OCI-LY1 (cell line): ENCODE measurements at regions not wholly inside any gene's neighbourhood (a gene's known extent, or its start where the extent isn't known, plus 50 kb on each side); places are given as distances from the start of the nearest gene placed in this dataset.

Experiments used
- H2AFZ ChIP-seq: fragments of 200-600 bp; sonication (generic), shearing (Covaris generic); 2 replicates; pipeline ENCODE4 v1.6.0; 2014; ENCODE audit warnings: antibody characterized with exemption, mild to moderate bottlenecking, low read length
- H3F3A ChIP-seq: fragments of 200-600 bp; sonication (generic), shearing (Covaris generic); 2 replicates; pipeline ENCODE4 v1.6.0; 2014; ENCODE audit warnings: mild to moderate bottlenecking, antibody characterized with exemption, low read length, moderate library complexity; ENCODE audit not compliant: insufficient read depth
- H3K27ac ChIP-seq: fragments of 200-600 bp; sonication (generic); 2 replicates; pipeline ENCODE4 v1.5.1; 2014; ENCODE audit warnings: low read length, mixed run types, mild to moderate bottlenecking, low read depth; ENCODE audit not compliant: poor library complexity, severe bottlenecking
- H3K27me3 ChIP-seq: fragments of 200-600 bp; sonication (generic); 2 replicates; pipeline ENCODE4 v1.6.0; 2014; ENCODE audit warnings: antibody characterized with exemption, mild to moderate bottlenecking, low read length, moderate library complexity; ENCODE audit not compliant: insufficient read depth
- H3K36me3 ChIP-seq: fragments of 200-600 bp; sonication (generic); 2 replicates; pipeline ENCODE4 v1.6.1; 2014; ENCODE audit warnings: mild to moderate bottlenecking, antibody characterized with exemption, low read length, moderate library complexity, mixed read lengths; ENCODE audit not compliant: insufficient read depth
- H3K4me1 ChIP-seq: fragments of 200-600 bp; sonication (generic); 2 replicates; pipeline ENCODE4 v1.5.1; 2014; ENCODE audit warnings: mild to moderate bottlenecking, low read length, moderate library complexity; ENCODE audit not compliant: insufficient read depth, severe bottlenecking
- H3K4me2 ChIP-seq: fragments of 200-600 bp; sonication (generic), shearing (Covaris generic); 2 replicates; pipeline ENCODE4 v1.6.1; 2014; ENCODE audit warnings: low read length
- H3K4me3 ChIP-seq: fragments of 200-600 bp; sonication (generic); 2 replicates; pipeline ENCODE4 v1.5.1; 2014; ENCODE audit warnings: low read length, low read depth, mild to moderate bottlenecking, mixed read lengths; ENCODE audit not compliant: poor library complexity, severe bottlenecking
- H3K79me2 ChIP-seq: fragments of 200-600 bp; shearing (Covaris generic); 2 replicates; pipeline ENCODE4 v1.6.1; 2016; ENCODE audit warnings: mixed run types, low read length, mixed read lengths; ENCODE audit not compliant: insufficient read depth
- H3K9ac ChIP-seq: fragments of 200-600 bp; sonication (generic), shearing (Covaris generic); 2 replicates; pipeline ENCODE4 v1.6.1; 2014; ENCODE audit warnings: mild to moderate bottlenecking, low read length, mixed read lengths
- H3K9me2 ChIP-seq: fragments of 200-600 bp; sonication (generic), shearing (Covaris generic); 2 replicates; pipeline ENCODE4 v1.6.1; 2014; ENCODE audit warnings: low read depth, mild to moderate bottlenecking, low read length, mixed read lengths
- H3K9me3 ChIP-seq: fragments of 200-600 bp; shearing (Covaris generic); 2 replicates; pipeline ENCODE4 v1.6.1; 2014; ENCODE audit warnings: low read length, mixed read lengths
- H4K20me1 ChIP-seq: fragments of 200-600 bp; sonication (generic), shearing (Covaris generic); 2 replicates; pipeline ENCODE4 v1.6.0; 2016; ENCODE audit warnings: mild to moderate bottlenecking, low read length; ENCODE audit not compliant: insufficient read depth
- CTCF ChIP-seq: fragments of 200-600 bp; sonication (generic), shearing (Covaris generic); IDR thresholded peaks from 2 replicates; pipeline ENCODE4 v1.5.1; 2017; ENCODE audit warnings: mild to moderate bottlenecking, antibody characterized with exemption, low read length, moderate library complexity, mixed read lengths
- EZH2 ChIP-seq: fragments of 200-600 bp; sonication (generic), shearing (Covaris generic); IDR thresholded peaks from 2 replicates; pipeline ENCODE4 v1.8.0; 2017; ENCODE audit warnings: borderline replicate concordance, mixed run types, mild to moderate bottlenecking, antibody characterized with exemption, low read length, moderate library complexity, mixed read lengths

- H3K36me3 ChIP-seq = no peaks in the 10 kb centered on the region
- peaks cover 7% of the 10 kb centered on the region for H3K4me1 ChIP-seq
- H2AFZ ChIP-seq = no peak overlapping the region
- H3K27ac ChIP-seq = no peak overlapping the region
- no peaks in the 10 kb centered on the region for H3K79me2 ChIP-seq
- H3K4me3 ChIP-seq = no peak overlapping the region
- no peak overlapping the region for H3K4me2 ChIP-seq
- no peaks in the 10 kb centered on the region for H3K9me3 ChIP-seq
- H4K20me1 ChIP-seq = no peaks in the 10 kb centered on the region
- TF ChIP-seq CTCF (no peak), EZH2 (no peak)
- no peaks in the 10 kb centered on the region for H3K27me3 ChIP-seq
- H3K9me2 ChIP-seq = no peaks in the 10 kb centered on the region
- H3K9ac ChIP-seq = no peak overlapping the region
- no peaks in the 10 kb centered on the region for H3F3A ChIP-seq
Measured at GRCh38 chr13:67351909-67352308, 121.8 kb upstream of the PCDH9 start.

- TF ChIP-seq EZH2 = no peak
- TF ChIP-seq CTCF = no peak
- Histone ChIP-seq H3K79me2 (no peaks in the 10 kb centered on the region), H3K27me3 (no peaks in the 10 kb centered on the region), H4K20me1 (no peaks in the 10 kb centered on the region), H2AFZ (no peak overlapping the region), H3F3A (no peaks in the 10 kb centered on the region), H3K4me2 (no peak overlapping the region), H3K36me3 (no peaks in the 10 kb centered on the region), H3K4me3 (no peak overlapping the region), H3K9ac (no peak overlapping the region), H3K9me3 (no peaks in the 10 kb centered on the region), H3K4me1 (peaks cover 7% of the 10 kb centered on the region), H3K9me2 (no peaks in the 10 kb centered on the region), H3K27ac (no peak overlapping the region)
Measured at GRCh38 chr13:67351114-67351513, 121.0 kb upstream of the PCDH9 start.

- Histone ChIP-seq H3K4me3 (no peak overlapping the region), H3K79me2 (no peaks in the 10 kb centered on the region), H3K9ac (no peak overlapping the region), H4K20me1 (no peaks in the 10 kb centered on the region), H2AFZ (no peak overlapping the region), H3K27me3 (no peaks in the 10 kb centered on the region), H3K9me3 (no peaks in the 10 kb centered on the region), H3K4me2 (no peak overlapping the region), H3K9me2 (no peaks in the 10 kb centered on the region), H3K27ac (no peak overlapping the region), H3K4me1 (no peaks in the 10 kb centered on the region), H3K36me3 (no peaks in the 10 kb centered on the region), H3F3A (no peaks in the 10 kb centered on the region)
- no peak for TF ChIP-seq CTCF
- TF ChIP-seq EZH2 = no peak
Measured at GRCh38 chr13:67343777-67344176, 113.6 kb upstream of the PCDH9 start.
